HG03196 (cell line): ENCODE measurements at regions not wholly inside any gene's neighbourhood (a gene's known extent, or its start where the extent isn't known, plus 50 kb on each side); places are given as distances from the start of the nearest gene placed in this dataset.
"Not testable (repeated sequence)": the region's sequence is repeated elsewhere in the genome, so short reads cannot be mapped to it uniquely, and the experiment has no call there.

Experiments used
- ATAC-seq: cut with Tn5 transposase; IDR thresholded peaks from one replicate; pipeline ENCODE4 v1.9.1; 2021; ENCODE audit not compliant: unreplicated experiment

DNA sequence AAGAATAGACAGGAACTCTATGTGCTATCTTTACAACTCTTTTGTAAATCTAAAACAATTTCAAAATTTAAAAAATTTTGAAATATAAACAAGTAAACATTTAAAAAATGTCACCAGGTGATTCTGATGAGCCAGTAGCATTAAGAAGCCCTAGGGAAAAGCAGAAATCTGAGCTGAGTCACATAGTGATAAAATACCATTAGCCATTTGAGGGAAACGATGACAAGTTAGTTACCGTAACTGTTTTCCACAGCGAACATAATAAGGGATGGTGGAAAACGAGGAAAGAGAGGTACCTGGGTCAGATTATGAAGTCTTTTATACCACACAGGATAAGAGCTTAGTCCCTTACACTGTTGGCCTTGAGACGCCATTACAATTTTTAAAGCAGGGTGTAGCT lies 55.5 kb downstream of the PRR15 start:
- ATAC-seq = no peak

DNA sequence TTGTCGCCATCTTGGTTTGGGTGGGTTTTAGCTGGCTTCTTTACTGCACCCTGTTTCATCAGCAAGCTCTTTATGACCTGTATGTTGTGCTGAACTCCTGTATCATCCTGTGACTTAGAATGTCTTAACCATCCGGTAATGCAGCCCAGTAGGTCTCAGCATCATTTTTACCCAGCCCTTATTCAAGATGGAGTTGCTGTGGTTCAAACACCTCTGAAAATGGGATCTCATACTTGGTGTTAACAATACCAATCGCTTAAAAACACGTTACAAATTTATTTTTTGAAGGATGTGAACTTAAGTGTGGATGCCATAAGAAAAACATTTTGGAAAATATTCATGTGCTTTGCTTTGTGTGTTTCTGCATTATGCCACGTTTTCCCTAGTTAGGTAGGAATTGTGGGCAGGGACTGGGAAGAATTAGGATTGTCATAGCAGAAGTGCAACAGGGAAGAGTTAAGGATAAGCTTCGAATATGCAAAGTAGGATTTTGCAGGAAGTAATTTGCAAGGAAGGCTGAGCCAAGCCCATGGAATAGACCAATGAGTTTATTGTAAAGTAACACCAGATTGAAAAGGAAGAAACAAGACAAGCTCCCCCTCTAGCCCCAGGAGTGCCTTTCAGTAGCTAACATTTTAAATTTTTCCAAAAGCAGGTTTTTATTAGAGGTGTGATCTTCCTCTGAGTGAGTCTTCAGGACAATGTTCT lies 56.4 kb downstream of the PRR15 start:
- ATAC-seq = no peak

DNA sequence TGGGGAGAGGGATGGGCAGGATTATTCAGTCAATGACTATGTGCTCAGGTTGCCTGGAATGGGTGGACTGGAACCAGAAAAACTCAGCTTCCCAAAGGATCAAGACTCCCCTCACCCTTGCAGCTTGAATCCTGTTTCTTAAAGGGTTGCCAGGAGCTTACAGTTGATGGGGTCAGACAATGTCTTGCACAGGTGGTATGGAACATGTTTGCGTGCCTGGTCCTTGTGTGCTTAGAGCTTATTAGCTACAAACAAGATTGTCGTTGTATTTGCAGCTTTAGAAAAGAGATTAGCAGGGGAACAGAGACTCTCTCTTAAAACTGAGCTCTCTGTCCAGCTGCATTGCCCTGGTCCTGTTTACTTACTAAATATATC lies 56.9 kb downstream of the PRR15 start:
- no peak for ATAC-seq

DNA sequence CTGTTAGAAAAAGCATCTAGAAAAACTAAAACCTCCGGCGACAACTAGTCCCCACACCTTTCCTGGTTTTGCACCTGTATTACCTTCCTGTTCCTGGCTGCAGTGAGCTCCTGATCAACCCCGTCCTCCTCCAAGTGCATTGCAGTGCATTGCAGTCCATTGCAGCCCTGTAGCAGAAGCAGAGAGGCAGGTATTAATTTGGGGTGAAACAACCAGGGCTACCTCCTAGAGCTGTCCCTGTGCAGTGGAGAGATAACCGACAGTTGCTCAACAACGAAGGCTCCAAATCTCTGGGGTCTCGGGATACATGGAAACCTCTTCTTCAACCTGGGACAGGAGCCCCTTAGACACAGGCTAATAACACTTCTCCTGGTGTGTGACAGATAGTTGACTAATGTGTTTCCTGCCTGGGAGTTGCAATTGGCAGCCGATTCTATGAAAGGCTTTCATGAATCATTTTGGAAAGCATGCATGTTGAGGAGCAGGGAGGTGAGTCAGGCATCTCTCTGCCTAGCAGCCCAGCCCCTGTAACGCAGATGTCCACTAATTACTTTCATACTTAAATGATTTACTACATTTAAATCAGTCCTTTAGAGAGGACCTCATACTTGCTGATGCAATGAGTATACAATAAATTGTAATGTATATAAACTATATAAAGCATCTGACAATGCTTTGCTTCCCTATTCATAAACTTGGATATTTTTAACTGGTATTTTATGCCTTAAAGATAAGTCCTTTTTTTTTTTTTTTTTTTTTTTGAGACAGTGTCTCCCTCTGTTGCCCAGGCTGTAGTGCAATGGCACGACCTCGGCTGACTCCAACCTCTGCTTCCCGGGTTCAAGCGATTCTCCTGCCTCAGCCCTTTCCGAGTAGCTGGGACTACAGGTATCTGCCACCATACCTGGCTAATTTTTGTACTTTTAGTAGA lies 59.0 kb downstream of the PRR15 start:
- ATAC-seq = no peak

DNA sequence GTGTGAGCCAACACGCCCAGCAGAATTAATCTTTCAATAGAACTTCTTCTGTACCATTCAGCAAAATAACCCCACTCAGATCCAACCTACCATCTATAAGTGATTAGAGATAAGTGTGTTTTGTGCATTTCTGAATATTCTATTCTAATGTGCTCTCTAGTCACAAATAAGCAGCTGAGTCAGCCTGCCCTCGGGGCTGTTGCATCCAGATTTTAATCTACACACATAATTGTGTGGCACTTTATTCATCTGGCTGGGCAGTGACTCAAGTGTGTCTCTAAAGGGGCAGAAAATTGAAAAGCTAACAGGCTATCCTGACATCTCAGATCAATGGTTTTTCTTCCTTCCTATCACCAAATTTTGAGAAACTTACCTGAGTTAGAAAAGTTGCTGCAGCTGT lies 60.3 kb downstream of the PRR15 start:
- ATAC-seq = no peak

DNA sequence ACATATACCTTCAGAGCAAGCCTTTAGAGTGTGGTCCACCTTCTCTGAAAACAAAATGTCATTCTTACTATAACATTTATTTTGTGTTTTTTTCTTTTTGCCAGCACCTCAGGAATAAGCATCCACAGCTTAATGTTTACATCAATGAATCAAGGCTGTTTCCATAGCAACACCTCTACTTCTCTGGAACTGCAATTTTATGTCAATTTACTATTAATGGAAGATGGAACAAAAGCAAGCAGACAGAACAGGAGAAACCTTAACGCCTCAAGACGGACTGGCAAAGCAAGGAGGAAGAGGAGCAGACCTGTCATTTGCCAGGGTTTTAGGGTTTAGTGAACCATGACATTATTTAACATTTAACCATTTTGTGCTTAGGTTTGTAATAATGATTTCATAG lies 63.1 kb downstream of the PRR15 start:
- ATAC-seq = no peak

DNA sequence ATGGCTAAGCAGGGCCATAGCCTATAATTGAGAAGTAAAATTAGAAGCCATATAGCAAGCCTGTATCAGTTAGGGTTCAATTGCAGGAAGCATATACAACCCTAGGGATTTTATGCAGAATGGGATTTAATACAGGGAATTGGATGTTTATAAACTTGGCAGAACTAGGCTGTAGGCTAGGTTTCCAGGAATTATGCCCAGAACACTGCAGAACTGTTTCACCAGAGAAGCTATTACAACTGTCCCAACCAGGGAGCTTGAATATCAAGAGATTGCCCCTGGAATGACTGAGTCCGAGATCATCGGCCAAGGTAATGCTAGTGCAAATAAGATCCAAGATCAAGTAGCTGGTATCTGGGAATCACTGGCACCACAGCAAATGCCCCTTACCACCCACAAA lies 64.0 kb downstream of the PRR15 start:
- no peak for ATAC-seq

DNA sequence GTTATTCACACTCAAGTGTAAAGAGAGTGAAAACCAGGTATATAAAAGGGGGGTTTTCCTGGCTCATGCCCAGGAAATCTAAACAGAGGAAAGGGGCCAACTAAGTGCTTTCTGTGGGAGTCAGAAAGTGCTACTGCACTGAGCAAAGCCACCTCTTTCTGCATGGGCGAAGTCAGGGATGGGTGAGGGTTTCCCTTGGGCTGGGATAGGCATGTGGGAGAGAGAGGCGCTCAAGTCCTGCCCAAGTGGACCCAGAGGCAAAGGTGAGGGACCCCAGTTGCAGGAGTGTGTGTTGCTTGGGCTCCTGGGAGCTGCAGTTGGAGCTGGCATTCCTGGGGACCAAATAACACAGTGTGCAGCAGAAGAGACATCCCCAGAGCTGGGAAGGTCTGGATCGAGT lies 65.9 kb downstream of the PRR15 start:
- no peak for ATAC-seq

DNA sequence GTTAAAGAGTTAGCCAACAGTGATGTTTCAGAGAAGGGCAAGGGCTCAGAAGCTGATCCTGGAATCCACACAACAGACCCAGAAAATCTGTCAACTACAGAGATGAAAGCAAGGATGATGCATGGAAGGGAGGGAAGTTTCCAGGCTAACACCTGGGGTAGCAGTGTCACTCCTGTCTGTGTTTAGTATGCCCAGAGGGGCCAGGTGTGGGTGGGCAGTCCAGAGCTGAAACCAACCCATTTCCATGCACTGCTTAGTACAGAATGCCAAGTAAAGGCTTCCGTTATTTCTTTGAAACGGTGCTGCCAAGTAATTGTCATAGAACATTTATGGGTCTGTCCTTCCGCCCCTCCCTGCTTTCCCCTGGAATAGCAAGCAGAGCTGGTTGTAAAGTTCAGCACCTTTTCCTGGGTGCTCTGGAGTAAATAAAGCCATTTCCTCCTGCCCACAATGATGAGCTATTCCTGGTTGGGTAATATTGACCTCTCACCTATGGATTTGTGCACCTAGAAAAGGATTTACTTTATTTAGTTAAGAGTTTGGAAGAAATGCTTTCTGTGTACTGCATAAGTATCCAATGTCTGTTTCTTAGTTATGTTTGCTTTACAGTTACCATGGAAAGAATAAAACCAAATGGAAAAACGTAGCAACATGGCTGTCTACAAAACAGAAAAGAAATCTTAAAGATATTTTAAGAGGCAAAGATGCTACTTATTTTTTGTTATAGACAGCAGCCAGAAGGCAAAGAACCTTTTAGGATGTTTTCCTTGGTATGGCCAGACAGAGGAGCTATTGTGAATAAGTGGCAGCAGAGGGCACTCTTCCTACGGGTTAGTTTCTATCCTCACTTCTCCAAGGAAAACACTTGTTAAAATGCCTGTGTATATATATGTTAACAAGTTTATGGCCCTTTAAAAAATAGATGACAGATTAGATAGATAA lies 71.7 kb downstream of the PRR15 start:
- not testable (repeated sequence) for ATAC-seq

DNA sequence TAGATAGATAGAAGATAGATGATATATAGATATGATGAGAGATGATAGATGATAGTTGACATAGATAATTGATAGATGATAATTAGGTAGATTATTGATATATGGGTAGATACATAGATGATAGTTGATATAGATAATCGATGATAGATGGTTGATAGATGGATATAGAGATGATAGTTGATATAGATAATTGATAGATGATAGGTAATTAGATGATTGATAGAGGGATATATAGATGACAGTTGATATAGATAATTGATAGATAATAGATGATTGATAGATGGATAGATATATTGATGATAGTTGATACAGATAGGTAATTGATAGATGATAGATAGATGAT lies 72.3 kb downstream of the PRR15 start:
- no peak for ATAC-seq

DNA sequence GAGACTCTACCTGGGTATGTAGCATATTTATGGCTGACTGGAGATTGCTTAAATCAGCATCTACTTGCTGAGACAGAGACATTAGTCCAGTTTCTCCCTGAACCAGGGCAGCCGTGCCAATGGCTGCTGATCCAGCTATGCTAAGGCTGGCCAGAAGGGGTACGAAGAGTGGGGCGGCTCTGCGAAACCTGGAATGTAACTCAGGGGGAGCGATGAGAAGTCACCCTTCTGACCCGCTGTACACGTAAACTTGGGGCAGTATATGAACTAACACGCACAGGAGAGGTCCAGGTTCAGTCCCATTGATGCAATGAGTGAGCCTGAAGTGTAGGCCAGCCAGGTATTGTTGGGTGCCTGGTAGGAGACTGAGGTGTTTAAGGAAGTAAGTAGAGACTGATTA lies 73.7 kb downstream of the PRR15 start:
- ATAC-seq = no peak

DNA sequence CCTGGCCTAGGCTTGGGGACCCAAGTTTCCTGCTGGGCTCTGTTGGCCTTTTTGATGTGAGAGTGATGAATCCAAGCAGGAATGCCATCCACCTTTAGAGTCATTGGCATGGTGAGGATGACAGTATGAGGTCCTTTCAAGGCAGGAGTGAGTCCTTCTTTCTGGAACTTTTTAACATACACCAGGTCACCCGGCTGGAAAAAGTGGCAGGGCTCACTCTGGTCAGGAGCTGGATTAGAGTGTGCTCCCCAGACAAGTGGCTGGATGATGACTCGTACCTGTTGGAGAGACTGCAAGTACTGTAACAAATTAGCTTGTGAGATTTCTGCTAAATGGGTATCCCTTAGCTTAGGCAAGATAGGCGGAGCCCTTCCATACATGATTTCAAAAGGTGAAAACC lies 75.2 kb downstream of the PRR15 start:
- not testable (repeated sequence) for ATAC-seq

DNA sequence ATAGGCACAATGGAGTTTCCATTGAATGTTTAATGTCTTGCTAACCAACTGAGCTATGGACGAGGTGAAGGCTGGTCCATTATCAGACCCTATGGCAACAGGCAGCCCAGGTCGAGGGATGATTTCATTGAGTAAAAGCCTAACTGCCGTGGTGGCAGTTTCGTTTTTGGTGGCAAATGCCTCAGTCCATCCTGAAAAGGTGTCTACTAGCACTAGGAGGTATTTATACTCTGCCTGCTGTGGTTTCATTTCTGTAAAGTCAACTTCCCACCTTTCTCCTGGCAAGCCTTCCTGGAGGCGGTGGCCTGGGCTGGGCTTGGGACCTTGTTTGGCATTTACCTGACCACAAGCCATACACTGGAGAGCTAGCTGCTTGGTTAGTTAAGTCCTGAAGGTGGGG lies 75.8 kb downstream of the PRR15 start:
- no peak for ATAC-seq

DNA sequence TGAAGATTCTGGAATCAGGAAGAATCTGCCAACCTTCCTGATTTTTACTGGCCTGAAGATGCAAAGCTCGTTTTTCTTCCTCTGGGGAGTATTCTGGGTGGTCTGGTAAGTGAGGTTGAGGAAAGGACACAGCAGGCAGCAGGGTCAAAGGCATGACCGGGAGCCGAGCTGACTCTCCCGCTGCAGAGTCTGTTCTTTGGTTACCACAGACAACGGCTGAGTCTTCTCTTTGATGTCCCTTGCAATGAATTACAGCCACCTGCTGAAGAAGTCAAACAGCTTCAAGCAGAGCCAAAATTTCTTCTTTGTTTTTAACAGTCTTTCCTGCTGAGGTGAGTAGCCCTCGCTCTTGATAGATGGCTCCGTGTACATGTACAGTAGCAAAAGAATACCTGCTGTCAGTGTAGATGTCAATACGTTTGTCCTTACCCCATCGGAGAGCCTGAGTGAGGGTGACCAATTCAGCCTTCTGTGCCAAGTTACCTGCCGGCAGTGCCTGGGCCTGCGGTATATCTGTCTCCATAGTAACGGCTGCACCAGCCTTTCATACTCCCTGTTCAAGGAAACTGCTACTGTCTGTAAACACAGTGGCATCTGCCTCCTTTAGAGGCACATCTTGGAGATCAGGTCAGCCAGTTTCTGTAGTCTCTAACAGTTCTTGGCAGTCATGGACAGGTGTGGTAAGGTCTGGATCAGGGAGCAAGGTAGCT lies 76.4 kb downstream of the PRR15 start:
- ATAC-seq = no peak

DNA sequence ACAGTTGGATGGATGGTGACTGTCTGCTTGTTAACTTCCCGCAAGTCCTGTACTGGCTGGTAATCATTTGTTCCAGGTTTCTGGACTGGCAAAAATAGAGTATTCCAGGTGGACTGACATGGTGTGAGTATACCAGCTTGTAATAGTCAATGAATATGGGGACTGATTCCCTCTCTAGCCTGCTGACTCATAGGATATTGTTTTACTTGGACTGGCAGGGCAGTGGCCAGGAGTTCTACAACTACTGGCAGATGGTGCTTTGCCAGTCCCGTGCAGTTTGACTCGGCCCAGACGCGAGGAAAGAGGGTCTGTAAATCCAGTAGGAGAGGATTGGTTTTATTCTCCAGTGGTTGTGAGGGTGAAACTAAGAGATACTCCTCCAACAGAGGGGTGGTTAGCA lies 78.0 kb downstream of the PRR15 start:
- ATAC-seq = no peak

DNA sequence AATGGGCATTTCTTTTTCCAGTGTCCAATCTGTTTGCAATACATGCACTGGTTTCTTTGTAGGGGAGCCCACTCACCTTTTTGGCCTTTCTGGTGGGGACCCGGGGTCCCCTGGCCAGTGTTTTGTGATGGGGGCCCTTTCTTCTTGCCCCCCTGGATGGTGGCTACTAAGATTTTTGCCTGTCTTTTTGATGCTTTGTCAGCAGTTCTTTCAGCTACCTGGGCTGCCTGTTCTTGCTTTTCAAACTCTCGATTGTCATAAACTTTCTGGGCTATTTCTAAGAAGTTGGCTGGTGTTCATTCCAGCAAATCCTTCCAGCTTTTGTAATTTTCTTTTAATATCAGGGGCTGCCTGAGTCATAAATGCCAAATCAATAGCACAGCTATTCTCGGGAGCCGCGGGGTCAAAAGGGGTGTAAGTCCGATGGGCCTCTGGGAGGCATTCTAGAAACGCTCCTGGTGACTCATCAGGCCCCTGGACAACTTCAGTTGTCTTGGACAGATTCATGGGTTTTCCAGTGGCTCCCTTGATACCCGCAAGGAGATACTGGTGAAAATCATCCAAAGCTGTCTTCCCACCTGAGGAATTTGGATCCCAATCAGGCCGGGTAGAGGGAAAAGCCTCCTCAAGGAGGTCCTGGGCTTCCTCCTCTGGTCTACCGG lies 79.0 kb downstream of the PRR15 start:
- ATAC-seq = no peak

DNA sequence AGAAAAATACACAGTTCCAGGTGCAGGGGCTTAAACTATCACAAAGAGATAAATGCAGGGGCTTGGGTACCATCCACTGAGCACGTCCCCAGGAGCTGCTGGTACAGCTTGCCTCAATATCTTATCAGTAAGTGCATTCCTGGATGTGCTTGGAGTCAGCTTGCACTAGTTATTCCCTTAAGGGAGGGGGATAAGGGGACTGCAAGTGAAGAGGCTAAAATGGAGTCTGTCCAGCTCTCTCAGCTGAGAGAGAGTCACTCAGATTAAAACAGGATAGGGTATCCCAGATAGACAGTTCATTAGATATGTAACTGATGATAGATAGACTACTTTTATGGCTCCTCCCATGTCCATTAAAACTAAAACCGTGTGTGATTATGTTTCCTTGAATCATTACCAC lies 82.5 kb downstream of the PRR15 start:
- not testable (repeated sequence) for ATAC-seq

DNA sequence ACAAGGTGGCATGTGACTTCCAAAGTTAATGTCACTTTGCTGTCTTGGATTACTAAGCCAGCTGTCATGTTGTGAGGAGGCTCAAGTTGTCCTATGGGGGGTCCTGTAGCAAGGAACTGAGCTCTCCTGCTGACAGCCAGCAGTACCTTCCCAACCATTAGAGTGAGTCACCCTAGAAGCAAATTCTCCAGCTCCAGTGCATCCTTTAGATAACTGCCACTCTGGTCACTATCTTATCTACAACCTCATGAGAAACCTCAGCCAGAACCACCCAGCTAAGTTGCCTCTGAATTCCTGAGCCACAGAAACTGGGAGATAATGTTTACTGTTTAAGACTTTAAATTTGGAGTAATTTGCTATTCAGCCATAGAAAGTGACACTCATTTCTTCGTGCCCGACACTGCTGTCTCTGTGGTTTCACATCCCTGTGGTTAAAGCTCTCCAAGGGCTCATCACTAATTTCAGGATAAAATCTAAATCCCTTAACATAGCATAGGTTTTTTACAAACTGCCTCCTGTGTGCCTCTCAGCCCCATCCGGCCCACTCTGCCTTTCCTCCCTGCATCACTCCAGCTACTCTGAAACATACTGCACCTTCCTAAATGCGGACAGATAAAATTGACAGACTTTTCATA lies 83.5 kb downstream of the PRR15 start:
- ATAC-seq = no peak

DNA sequence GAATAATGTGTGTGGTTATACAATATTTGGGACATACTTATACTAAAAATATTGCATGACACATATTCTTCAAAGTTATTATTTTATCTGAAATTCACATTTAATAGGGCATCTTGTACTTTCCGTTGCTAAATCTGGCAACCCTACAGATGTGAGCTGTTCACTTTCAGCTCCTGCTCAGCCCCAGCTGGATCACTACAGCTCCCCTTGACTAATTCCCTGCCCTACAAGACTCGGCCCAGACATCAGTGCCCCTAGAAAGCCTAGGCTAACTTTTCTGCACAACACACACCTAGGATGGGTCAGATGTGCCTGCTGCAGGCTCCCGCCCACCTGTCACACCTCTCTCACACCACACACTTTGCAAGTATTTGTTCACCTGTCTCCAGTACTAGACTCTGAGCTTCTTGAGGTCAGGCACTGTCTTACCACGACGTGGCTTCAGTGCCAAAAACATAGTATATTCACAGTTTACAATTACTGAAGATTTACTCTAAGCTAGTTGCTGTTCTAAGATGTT lies 84.1 kb downstream of the PRR15 start:
- ATAC-seq = not testable (repeated sequence)
